ENCODE measurements at regions not wholly inside any gene's neighbourhood (a gene's known extent, or its start where the extent isn't known, plus 50 kb on each side); places are given as distances from the start of the nearest gene placed in this dataset.
"Not testable (repeated sequence)": the region's sequence is repeated elsewhere in the genome, so short reads cannot be mapped to it uniquely, and the experiment has no call there.

DNA sequence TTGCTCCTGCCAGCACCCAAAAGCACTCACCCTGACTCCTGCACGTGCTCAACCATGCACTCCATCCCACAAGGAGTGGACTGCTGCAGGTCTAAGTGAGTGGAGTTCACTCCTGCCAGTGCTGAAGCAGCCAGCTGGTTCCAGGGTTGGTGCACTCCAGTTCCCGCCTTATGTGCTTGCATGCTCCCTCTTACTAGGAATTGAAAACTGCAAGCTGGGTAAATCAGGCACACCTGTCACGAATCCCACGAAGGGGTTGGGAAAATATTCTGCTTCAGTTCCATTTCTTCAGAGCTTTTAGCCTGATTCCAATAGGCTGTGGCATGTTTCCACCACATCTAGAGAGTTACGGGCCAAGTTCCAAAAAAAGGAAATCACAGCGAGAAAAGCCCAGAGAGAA lies 1365.5 kb upstream of the CHAC2 start:
- no peak for DNase-seq

DNA sequence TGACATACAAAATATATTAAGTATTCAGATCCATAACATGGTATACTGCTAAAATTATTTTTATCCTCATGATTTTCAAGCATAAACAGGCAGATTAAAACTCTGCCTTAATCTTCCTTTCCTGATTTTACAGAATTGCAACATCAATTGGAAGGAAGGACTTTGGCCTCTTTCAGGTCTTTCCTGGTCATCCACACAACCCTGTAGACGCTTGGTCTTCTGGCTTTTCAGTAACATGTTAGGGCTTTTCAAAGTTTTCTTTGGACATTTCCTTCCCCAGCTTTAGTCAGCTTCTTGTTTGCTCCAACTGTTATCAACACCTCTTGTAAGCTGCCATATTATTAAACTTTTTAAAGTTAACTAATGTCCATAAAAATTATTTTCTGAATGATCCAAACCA lies 1364.9 kb upstream of the NRXN1 start:
- no peak for DNase-seq

DNA sequence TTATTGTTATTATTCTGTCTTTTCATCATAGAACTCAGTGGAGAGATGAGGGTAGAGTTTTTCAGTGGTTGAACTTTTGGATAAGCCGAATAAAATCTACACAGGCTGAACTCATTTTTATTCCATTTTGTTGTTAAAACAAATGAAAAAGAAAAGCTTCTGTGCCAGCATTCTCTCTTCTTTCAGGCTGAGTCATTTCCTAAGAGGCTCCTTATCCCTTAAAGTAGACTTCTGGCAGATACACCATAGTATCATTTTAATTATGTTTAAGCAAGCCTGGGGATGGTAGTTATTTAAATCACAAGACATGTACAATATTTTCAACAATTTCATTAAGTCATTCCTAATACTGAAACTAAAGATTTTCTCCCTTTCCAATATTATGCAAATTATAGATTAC lies 1364.0 kb upstream of the NRXN1 start:
- DNase-seq = no peak

DNA sequence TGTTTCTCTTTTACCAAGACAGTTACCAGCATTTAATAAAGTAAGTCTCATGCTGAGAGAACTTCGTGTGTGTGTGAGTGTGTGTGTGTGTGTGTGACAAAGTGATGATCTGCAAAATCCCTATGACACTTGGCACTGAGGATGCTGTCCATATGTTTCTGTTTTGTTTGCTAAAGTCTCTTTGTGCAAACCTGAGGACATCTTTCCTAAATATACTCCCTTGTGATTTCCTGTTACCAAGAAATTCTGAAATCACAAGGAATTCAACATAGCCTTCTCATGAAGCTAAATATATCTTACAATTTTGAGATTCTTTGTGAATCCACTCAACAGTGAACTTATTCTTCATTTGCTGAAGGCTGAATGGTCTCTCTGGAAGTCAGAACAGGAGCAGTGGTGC lies 1359.7 kb upstream of the NRXN1 start:
- no peak for DNase-seq

DNA sequence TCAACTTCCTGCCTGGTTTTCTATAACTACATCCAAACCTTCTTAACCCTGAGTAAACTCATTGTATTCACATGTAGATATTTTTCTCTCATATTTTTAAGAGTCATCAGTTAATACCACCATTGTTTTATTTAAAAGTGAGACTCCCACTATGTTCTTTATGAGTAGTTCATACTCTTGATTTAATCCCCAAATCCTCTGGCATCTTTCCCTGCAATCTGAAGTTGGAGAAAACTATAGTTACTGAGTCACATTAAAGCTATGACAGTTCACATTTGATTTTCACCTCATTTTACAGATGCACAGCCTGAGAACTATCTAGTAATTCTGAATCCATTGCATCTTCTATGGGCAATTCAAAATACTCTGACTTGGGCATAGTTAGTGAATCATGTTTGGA lies 1358.7 kb upstream of the NRXN1 start:
- DNase-seq = no peak

DNA sequence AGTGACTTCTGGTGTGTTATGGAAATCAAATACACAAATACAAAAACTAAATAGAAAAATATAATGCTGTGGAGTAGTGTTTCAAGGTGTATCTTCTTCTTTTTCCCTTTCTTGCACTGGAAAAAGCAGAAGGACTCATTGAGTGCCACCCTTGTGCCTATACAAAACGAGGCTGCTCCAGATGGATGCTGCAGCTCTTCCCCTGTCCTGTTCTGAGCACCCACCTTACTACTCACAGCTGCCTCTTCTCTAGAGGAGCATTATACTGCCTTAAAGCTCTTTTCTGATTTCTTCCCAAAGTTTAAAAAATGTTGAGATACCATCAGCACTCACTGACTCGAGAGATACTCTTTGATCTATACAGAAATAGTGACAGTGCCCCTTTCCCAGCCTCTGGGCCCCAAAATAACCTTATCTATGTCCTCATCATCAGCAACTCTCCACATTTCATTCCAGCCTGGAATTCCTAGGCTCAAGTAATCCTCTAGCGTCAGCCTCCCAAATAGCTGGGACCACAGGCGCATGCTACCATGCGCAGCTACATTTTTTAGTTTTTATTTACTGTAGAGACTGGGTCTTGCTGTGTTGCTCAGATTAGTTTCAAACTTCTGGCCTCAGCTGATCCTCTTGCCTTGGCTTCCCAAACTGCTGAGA lies 1356.1 kb upstream of the NRXN1 start:
- DNase-seq = no peak

DNA sequence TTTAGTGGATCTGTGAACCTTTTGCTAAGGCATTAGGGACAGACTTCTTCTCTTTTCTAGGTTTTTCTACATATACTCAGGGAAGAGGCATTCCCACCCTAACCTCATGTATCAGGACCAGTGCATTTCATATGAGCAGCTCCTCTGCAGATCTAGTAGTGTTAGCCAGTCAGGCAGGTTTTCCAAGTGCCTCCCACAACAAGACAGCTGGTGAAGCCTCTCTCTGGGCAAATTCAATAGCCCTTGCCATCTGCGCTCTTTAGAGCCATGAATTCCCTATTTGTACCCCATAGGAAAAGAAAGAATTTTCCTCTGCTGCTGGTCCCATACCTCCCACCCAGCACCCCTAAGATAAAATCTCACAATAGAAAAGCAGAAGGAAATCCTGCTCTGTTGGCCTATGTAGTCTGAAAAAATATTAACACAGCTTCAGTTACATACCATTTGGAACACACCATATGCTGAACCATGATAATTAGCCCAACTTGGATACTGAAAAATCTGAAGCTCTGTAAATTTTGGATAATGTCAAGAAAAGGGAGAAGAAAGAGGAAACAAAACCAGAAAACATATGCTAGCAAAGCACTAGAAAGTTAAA lies 1354.6 kb upstream of the NRXN1 start:
- no peak for DNase-seq

DNA sequence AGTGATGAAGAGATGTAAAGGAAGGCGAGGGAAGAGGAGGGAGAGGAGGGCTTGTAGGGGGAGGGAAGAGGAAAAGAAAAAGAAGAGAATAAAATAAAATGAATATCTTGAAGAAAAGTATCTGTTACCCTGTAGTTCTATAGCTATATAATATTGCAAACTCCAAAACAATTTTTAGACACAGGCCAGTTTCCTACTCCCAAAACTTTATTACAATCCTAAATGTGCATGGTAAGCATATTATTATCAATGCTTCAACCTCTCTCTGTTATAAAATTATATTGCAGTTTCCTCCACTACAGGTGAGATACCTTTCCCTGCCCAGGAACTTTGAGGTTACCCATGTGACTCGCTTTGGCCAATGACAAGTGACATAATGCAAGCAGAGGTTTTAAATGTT lies 1351.6 kb upstream of the NRXN1 start:
- DNase-seq = no peak

DNA sequence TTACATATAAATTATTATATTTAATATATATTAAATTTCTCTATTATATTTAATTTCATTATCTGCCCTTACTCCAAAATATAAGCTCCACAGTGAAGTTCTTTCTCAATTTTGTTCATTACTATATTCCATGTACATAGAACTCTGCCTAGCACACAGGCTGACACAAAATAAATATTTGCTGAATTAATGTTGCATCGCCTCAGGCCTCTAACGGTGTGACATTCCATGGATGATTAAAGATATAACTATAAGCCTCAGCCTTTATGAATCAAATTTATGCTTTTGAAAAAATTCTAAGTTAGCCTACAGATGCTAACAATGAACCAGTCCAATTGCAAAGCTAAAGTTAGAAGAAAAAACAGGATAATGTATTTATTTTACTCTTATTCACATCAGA lies 1337.2 kb upstream of the NRXN1 start:
- no peak for DNase-seq

DNA sequence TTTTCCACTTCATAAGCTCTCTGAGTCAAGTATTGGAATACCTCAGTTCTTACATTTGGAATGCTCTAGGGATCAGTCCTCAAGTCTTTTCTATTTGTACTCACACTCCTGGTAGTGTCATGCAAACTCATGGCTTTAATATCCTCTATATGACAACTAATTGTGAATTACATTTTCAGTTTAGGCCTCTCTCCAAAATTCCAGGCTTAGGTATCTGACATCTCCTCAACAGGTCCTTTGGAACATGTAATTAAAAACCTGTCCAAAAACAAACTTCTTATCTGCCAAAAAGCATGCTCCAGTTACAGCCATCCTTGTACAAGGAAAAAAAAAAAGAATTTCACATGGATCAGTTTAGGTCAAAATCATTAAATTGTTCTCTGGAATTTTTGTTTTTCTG lies 1336.2 kb upstream of the NRXN1 start:
- no peak for DNase-seq

DNA sequence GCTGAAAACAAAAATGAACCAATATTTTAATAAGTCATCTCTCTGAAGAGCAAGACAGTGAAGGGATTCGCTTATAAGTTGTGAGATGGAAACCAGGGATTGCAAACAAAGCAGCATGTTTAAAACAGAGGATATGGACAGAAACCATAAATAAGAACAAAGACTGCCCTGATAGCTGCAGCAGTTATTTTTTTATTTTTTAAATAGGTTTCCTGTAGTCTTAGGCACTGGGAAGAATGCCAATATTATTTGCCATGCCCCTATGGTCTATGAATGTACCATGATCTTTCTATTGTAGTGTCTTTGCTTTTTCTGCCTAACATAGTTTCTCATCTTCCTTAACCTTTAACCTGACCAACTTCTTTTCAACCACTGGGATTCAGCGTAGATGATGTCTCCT lies 1334.0 kb upstream of the NRXN1 start:
- no peak for DNase-seq

DNA sequence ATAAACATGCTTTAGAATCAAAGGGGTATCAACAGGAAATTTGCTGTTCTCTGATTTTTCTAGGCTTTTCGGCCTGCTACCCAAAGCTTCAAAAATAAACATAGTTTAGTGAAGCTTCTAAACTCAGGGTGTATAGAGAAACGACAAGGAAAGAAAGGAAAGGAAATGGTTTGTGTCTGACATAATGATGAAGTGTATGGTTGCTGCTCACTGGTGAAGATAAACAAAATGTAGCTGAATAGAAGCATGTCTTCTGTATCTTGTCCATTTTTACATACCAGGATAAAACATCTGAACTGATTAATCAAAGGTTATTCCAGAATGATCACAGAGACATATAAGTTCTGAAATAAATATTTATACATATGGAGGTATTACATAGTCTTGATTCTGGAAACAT lies 1324.6 kb upstream of the NRXN1 start:
- no peak for DNase-seq

DNA sequence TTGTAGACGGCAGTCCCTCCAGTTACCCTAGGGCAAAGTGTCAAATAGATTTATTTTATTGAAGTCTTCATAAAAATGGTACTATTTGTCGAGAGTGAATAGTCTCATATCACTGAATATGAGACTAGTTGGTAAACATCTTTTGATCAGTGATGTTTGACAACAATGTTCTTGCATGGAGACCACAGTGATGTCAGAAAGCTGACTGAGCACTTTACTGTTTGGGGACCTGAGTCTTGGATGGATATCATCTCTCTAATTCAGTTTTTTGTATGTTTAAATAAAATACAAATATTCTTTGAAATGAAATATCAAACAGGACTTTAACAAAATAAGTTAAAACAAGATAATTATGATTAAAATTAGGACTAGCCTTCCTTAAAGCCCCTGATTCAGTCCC lies 1315.4 kb upstream of the NRXN1 start:
- DNase-seq = no peak

DNA sequence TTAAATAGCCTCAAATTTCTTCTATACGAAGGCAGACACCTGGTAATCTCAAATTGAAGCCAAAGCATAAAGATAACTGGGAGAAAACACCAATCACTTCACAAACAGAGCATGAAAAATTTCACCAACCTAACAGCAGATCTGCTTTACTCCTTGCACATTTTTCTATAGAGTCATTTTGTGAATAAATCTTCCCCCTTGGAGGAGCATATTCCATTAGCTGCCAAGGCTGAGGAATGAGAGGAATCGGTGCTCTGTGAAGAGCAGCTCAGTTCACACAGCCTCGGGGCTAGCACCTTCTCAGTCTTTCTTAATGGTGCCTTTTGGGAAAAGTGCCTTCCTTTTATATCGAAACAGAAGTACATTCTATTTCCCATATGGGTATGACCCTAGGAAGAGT lies 1313.7 kb upstream of the NRXN1 start:
- DNase-seq = no peak

DNA sequence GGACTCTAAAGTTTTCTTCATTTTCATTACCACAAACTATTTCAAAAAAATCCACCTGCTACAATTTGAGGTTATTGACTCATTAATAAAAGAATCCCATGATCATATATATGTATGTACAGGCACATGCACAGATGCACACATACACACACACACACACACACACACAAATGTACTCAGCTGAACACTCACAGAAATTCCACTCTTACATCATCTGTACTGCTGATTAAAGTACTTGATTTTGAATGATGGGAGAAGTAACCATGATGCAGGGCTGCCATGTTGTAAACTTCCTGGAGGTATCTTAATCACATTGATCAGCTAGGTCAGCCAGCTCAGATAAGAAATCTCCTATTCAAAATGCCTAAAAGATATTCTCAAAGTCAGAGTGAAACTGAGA lies 1313.2 kb upstream of the NRXN1 start:
- no peak for DNase-seq

DNA sequence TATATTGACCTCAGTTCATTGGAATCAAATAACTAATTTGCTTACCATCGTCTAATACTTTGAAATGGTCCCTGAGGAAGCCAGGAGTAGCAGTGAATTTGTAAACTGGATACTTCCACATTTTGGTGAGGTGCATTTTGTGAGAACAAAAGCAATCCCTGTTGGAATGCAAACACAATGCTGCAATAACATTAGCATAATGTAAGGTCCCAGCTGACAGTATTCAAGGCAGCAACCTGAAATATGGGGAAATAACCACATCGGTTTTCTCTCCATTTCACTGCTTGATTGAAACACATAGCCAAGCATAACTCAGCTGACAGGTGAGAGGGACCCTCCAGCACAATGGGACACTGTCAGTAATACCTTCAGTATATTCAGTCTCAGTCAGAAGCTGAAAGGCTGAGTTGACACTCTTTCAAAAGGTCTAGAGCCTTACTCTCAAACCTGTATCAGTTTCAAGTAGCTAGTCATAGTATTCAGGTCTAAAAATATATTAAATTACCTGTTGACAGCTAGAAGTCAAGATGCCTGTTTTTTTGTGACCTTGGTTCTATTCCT lies 1311.9 kb upstream of the NRXN1 start:
- DNase-seq = no peak

DNA sequence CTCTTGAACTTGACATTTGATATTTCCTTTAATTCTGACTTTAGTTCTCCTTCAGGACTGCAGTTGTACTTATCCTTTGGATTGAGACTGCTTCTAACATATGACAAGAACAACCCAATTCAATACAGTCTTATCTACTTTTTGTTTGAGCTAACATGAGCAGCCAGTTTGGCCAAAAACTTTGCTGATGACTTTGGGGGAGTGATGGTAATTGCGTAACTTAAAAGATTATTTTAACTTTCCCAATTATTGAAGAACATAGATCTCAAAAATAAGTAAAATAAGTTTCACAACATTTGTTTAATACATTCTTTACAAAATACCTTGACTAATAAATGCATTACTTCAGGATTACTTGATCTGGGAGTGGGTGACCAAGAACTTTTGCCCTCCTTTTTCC lies 1311.1 kb upstream of the NRXN1 start:
- DNase-seq = no peak

DNA sequence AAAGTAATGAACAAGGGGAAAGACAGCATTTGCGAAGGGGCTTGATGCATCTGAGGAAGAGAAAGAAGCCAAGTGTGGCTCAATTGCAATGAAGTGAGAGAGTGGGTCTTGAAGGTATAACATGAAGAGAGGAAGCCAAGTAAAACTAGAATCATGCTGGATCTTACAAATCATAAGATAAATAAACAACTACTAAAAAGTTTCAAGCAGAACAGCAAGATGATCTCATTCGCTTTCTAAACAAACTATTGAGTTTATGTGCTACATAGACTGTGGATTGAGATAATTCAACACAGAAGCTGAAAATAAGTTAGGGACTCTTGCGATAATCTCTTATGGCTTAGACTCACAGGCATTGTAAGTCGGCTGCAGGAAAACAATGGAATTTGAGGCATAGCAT lies 1310.5 kb upstream of the NRXN1 start:
- DNase-seq = no peak

DNA sequence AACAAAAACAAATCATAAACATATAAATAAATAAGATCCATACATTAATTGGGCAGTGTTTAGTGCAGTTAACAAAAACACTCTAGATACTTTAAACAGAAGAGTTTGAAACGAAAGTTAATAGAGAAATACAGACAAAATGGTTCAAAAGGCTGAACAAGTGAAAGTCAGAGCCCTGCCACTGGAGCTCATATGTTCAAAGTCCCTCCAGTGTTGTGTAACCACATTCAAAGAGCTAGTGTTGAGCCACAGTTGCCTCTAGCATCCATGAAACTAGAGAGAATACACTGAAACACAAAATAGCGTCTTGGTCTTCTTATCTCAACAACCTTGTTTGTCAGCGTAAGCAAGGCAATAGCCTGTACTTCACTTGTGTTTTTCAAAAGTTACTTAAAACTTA lies 1309.8 kb upstream of the NRXN1 start:
- DNase-seq = no peak

DNA sequence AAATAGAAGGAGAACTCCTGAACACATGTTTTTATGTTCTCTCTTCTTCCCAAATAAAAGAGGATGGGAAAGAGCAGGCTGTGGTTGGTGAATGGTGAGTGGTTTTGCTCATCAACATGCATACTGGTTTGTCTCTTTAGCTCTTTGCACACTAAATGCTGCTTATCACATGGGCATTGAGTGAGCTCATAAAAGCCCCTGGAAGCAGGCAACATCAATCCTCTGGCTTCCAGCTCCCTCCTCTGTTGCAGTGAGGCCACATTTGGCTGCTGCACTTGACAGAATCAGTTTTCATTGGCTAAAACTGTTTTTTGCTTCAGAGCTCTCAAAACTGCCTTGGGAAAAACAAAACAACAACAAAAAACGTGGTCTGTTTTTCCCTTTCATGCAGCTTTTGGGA lies 1308.2 kb upstream of the NRXN1 start:
- peak in 2 of 51 donors; percentile 1 to 17 for DNase-seq

DNA sequence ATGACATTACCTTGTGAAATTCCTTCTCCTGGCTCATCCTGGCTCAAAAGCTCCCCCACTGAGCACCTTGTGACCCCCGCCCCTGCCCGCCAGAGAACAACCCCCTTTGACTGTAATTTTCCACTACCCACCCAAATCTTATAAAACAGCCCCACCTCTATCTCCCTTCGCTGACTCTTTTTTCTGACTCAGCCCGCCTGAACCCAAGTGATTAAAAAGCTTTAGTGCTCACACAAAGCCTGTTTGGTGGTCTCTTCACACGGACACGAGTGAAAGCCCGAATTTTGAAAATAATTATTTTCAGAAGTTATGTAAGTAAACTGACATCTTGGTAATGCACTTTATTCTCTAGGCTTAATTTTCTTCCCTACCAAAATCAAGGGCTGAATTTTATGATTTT lies 1305.9 kb upstream of the NRXN1 start:
- not testable (repeated sequence) for DNase-seq

DNA sequence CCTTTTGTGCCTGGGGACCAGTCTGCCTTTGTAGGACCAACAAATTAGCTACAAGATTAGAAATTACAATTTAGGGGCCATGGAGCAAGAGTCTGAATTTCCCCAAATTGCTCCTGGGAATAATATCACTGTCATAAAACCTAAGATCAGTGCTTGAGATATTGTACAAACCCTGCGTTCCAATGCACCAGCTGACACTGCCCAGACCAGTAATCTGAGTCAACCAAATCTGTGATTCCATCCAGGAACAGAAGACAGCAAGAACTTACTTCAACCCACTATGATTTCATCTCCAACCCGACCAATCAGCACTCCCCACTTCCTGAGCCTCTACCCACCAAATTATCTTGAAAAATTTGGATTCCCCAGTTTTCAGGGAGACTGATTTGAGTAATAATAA lies 1305.0 kb upstream of the NRXN1 start:
- no peak for DNase-seq

DNA sequence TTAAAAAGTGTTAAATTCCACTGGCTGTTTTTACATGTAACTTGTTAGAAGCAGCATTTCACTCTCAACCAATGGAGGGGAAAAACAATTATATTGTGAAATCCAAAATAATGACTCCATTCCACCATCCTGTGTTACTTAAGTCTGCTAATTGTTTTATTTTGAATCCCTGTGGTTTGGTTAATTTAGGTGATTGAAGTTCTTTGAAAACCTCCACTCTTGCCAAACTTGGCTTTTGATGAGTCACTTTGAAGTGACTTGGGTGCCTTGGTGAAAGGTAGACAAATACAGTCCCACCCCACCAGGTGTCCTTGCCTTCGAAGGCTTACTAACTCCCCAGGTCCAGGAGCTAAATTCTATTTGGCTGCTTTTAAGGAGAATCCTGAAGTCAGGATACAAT lies 1303.8 kb upstream of the NRXN1 start:
- no peak for DNase-seq

DNA sequence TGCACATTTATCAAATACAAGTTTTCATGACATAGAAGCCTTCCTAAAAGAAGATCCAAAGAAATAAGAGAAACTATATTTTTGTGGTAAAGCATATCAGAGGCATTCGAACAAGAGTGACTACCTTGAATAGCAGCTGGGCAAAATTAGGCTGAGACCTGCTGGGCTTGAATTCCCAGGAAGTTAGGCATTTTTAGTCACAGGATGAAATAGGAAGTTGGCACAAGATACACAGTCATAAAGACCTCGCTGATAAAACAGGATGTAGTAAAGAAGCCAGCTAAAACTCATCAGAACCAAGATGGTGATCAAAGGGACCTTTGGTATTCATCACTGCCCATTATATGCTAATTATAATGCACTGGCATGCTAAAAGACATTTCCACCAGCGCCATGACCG lies 1302.3 kb upstream of the NRXN1 start:
- no peak for DNase-seq

All from hypothalamus (tissue), 51 donors.